ENCODE measurements at regions not wholly inside any gene's neighbourhood (a gene's known extent, or its start where the extent isn't known, plus 50 kb on each side); places are given as distances from the start of the nearest gene placed in this dataset.

GRCh38 chr2:35391736-35392442, 963.7 kb upstream of the CRIM1 start:
- TF ChIP-seq ELF4 (CRISPR knock-in tag; IDR thresholded peaks at IDR 0.05; ENCODE audit: low read depth) (no peak), FOXK1 (CRISPR knock-in tag; IDR thresholded peaks at IDR 0.05) (no peak), ZNF232 (CRISPR knock-in tag; IDR thresholded peaks at IDR 0.05) (no peak)
- TF ChIP-seq, protein P1, sequence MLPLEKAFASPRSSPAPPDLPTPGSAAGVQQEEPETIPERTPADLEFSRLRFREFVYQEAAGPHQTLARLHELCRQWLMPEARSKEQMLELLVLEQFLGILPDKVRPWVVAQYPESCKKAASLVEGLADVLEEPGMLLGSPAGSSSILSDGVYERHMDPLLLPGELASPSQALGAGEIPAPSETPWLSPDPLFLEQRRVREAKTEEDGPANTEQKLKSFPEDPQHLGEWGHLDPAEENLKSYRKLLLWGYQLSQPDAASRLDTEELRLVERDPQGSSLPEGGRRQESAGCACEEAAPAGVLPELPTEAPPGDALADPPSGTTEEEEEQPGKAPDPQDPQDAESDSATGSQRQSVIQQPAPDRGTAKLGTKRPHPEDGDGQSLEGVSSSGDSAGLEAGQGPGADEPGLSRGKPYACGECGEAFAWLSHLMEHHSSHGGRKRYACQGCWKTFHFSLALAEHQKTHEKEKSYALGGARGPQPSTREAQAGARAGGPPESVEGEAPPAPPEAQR (CRISPR knock-in tag; IDR thresholded peaks at IDR 0.05), result no peak
- TF ChIP-seq, protein P2, sequence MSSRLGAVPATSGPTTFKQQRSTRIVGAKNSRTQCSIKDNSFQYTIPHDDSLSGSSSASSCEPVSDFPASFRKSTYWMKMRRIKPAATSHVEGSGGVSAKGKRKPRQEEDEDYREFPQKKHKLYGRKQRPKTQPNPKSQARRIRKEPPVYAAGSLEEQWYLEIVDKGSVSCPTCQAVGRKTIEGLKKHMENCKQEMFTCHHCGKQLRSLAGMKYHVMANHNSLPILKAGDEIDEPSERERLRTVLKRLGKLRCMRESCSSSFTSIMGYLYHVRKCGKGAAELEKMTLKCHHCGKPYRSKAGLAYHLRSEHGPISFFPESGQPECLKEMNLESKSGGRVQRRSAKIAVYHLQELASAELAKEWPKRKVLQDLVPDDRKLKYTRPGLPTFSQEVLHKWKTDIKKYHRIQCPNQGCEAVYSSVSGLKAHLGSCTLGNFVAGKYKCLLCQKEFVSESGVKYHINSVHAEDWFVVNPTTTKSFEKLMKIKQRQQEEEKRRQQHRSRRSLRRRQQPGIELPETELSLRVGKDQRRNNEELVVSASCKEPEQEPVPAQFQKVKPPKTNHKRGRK (CRISPR knock-in tag; IDR thresholded peaks at IDR 0.05; ENCODE audit: borderline replicate concordance), result no peak
- CTCF ChIA-PET, result interaction anchor here (0.8 kb wide), 1 partner anchor 19 kb away, joined by 4 read pairs; no protein-coding TSS in a partner anchor
- Mint-ChIP-seq H3K9me3 (peaks cover 9% of the 10 kb centered on the region), H3K4me3 (no peak overlapping the region), H3K36me3 (no peaks in the 10 kb centered on the region), H3K27me3 (ENCODE audit: low read depth) (no peaks in the 10 kb centered on the region), H3K4me1 (no peaks in the 10 kb centered on the region), H3K27ac (no peak overlapping the region)
- DNase-seq (ENCODE audit: low spot score) (no peak), ATAC-seq (no peak)
- POLR2A ChIA-PET, result no interaction called here

DNA sequence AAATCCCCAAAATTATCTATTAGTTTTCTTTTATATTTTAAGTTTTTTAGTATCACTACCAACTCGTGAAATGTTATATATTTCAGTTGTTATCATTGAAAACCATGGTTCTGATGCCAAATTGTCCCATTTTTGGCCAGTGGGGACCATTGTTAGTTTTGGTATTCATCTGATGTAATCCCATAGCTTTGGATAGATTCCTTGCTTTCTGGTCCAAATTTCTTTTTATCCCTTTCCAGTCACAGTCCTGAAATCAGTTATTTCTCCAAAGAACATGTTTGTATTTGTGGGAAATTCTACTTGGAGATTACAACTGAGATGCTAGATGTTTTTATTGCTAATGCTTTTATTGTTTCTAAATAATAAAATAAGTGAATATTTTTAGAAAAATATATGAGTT, 976.8 kb upstream of the CRIM1 start:
- Mint-ChIP-seq H3K27me3 (ENCODE audit: low read depth) (no peaks in the 10 kb centered on the region), H3K27ac (no peak overlapping the region), H3K4me1 (peaks cover 10% of the 10 kb centered on the region), H3K36me3 (0 out of 2 replicates have a peak, but pooled peaks cover under 1% of the 10 kb centered on the region), H3K9me3 (peaks cover 4% of the 10 kb centered on the region), H3K4me3 (no peak overlapping the region)
- CTCF ChIA-PET, result no interaction called here
- no peak for TF ChIP-seq PRRX2 (CRISPR knock-in tag; IDR thresholded peaks at IDR 0.05)
- TF ChIP-seq E2F4 (CRISPR knock-in tag; IDR thresholded peaks at IDR 0.05; ENCODE audit: borderline replicate concordance, low read depth), result no peak
- TF ChIP-seq NR3C1 (CRISPR knock-in tag; conservative IDR thresholded peaks at IDR 0.05; ENCODE audit: low read depth), result no peak
- TF ChIP-seq NR1H2 (CRISPR knock-in tag; IDR thresholded peaks at IDR 0.05), result no peak
- no peak for TF ChIP-seq ATF2 (CRISPR knock-in tag; IDR thresholded peaks at IDR 0.05; ENCODE audit: borderline replicate concordance, low read depth)
- TF ChIP-seq ZNF232 (CRISPR knock-in tag; IDR thresholded peaks at IDR 0.05), result no peak
- ATAC-seq (no peak), DNase-seq (ENCODE audit: low spot score) (no peak)
- POLR2A ChIA-PET, result no interaction called here

DNA sequence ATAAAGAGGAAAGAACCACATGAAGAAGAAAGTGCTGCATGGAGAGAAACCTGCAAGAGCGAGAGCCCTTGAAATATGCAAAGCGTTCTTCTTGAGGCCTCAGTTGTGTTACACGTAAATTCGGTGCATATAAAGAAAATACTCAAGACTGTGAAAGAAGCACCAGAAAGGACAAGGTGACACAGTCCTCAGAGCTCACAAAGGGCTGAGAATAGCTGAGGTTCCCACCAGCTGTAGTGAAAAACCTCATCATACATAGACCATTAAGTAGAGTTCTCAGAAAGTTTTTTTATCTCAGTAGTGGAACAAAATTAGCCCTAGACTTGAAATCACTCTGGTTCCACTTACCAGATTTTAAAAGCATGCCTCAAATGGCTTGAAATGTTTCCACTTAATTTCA, 980.7 kb upstream of the CRIM1 start:
- ChIA-PET POLR2A (no interaction called here), CTCF (interaction anchor here (0.6 to 1.2 kb wide), 2 partner anchors 54 to 1633 kb away, joined by 3 read pairs; no protein-coding TSS in a partner anchor)
- peaks cover 22% of the 10 kb centered on the region for H3K4me1 Mint-ChIP-seq
- H3K4me3 Mint-ChIP-seq, result no peak overlapping the region
- no peak overlapping the region for H3K27ac Mint-ChIP-seq
- H3K9me3 Mint-ChIP-seq, result peaks cover 23% of the 10 kb centered on the region
- no peak for ATAC-seq
- DNase-seq (ENCODE audit: low spot score), result no peak
- H3K27me3 Mint-ChIP-seq (ENCODE audit: low read depth), result no peaks in the 10 kb centered on the region
- peaks cover 9% of the 10 kb centered on the region; the same call in 1 of the 2 replicates for H3K36me3 Mint-ChIP-seq
- TF ChIP-seq USF1 (CRISPR knock-in tag; IDR thresholded peaks at IDR 0.05) (no peak), GABPB1 (CRISPR knock-in tag; IDR thresholded peaks at IDR 0.05) (no peak), TCF7 (CRISPR knock-in tag; IDR thresholded peaks at IDR 0.05; ENCODE audit: low read depth) (no peak), ATF2 (CRISPR knock-in tag; IDR thresholded peaks at IDR 0.05; ENCODE audit: borderline replicate concordance, low read depth) (no peak), ZNF219 (CRISPR knock-in tag; IDR thresholded peaks at IDR 0.05; ENCODE audit: borderline replicate concordance) (no peak), FOXP4 (CRISPR knock-in tag; IDR thresholded peaks at IDR 0.05) (no peak), ESRRA (CRISPR knock-in tag; IDR thresholded peaks at IDR 0.05; ENCODE audit: borderline replicate concordance) (no peak), STAT6 (CRISPR knock-in tag; conservative IDR thresholded peaks at IDR 0.05; ENCODE audit: low read depth) (no peak)

Measured in WTC11 (cell line).